ENCODE measurements at regions not wholly inside any gene's neighbourhood (a gene's known extent, or its start where the extent isn't known, plus 50 kb on each side); places are given as distances from the start of the nearest gene placed in this dataset.
"Not testable (repeated sequence)": the region's sequence is repeated elsewhere in the genome, so short reads cannot be mapped to it uniquely, and the experiment has no call there.

GRCh38 chr12:73220951-73221350 lies 948.8 kb downstream of the TRHDE start:
- H3K4me3 ChIP-seq (ENCODE audit: low read depth, low read length), result no peak overlapping the region
- no peak for TF ChIP-seq CTCF (IDR thresholded peaks at IDR 0.05; ENCODE audit: insufficient read depth, low read length)
- no peak for DNase-seq (ENCODE audit: low read depth)

- no peak for TF ChIP-seq CTCF (IDR thresholded peaks at IDR 0.05; ENCODE audit: insufficient read depth, low read length)
- no peak overlapping the region for H3K4me3 ChIP-seq (ENCODE audit: low read depth, low read length)
- DNase-seq (ENCODE audit: low read depth), result no peak
These were observed 949.2 kb downstream of the TRHDE start for GRCh38 chr12:73221398-73221797.

GRCh38 chr12:73221836-73222235 lies 949.7 kb downstream of the TRHDE start:
- H3K4me3 ChIP-seq (ENCODE audit: low read depth, low read length), result no peak overlapping the region
- no peak for TF ChIP-seq CTCF (IDR thresholded peaks at IDR 0.05; ENCODE audit: insufficient read depth, low read length)
- no peak for DNase-seq (ENCODE audit: low read depth)

- H3K4me3 ChIP-seq (ENCODE audit: low read depth, low read length), result no peak overlapping the region
- no peak for DNase-seq (ENCODE audit: low read depth)
- TF ChIP-seq CTCF (IDR thresholded peaks at IDR 0.05; ENCODE audit: insufficient read depth, low read length), result no peak
These were observed 953.3 kb downstream of the TRHDE start for GRCh38 chr12:73225371-73225937.

DNA sequence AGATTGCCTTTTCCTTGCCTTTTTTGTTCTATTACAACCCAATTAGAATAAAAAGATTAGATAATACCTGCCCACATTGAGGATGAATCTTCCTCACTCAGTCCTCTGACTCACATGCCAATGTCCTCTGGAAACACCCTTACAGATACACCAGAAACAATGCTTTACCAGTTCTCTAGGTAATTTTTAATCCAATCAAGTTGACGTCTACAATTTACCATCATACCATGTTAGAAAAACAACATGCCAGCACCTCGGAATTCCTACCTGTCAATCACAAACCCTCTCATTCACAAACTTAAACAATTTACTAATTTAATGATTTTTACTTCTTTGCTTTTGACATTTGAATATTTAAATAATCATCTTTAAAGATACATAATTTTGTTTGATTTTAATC lies 953.8 kb downstream of the TRHDE start:
- DNase-seq (ENCODE audit: low read depth), result no peak

GRCh38 chr12:73226593-73226992 lies 954.4 kb downstream of the TRHDE start:
- no peak for TF ChIP-seq CTCF (IDR thresholded peaks at IDR 0.05; ENCODE audit: insufficient read depth, low read length)
- DNase-seq (ENCODE audit: low read depth), result no peak
- no peak overlapping the region for H3K4me3 ChIP-seq (ENCODE audit: low read depth, low read length)

More for the DNA sequence above, 953.8 kb downstream of the TRHDE start:
- no peak overlapping the region for H3K4me3 ChIP-seq (ENCODE audit: low read depth, low read length)
- no peak for TF ChIP-seq CTCF (IDR thresholded peaks at IDR 0.05; ENCODE audit: insufficient read depth, low read length)

DNA sequence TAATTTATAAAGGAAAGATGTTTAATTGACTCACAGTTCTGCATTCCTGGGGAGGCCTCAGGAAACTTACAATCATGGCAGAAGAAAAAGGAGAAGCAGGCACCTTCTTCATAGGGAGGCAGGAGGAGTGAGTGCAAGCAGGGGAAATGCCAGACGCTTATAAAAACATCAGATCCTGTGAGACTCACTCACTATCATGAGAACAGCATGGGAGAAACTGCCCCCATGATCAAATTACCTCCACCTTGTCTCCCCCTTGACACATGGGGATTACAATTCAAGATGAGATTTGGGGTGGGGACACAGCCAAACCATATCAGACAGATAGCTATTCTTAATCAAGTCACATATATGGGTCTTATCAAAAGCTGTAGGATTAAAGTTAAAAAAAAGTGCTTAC lies 956.7 kb downstream of the TRHDE start:
- H3K4me3 ChIP-seq (ENCODE audit: low read depth, low read length); DNase-seq (ENCODE audit: low read depth): not testable (repeated sequence)

Data from fibroblast of the aortic adventitia (primary cell).